ENCODE measurements at regions not wholly inside any gene's neighbourhood (a gene's known extent, or its start where the extent isn't known, plus 50 kb on each side); places are given as distances from the start of the nearest gene placed in this dataset.

GRCh38 chr2:66699793-66700676 is 265.1 kb downstream of the MEIS1 start:
- Histone ChIP-seq H3K9me3 (ENCODE audit: control insufficient read depth, insufficient read depth, low read length) (no peaks in the 10 kb centered on the region), H2AK9ac (replicated peaks; ENCODE audit: low read depth, low read length, poor library complexity) (no peak overlapping the region), H3K14ac (replicated peaks; ENCODE audit: low read depth, low read length) (no peak overlapping the region), H2BK20ac (ENCODE audit: low read depth, low read length) (no peak overlapping the region), H2BK15ac (ENCODE audit: low read depth, low read length) (no peak overlapping the region), H2AK5ac (ENCODE audit: low read depth, low read length) (no peak overlapping the region), H4K20me1 (ENCODE audit: insufficient read depth, low read length) (no peaks in the 10 kb centered on the region), H3K56ac (ENCODE audit: extremely low read depth, insufficient read depth, low read length) (no peak overlapping the region), H3K27me3 (ENCODE audit: control insufficient read depth, insufficient read depth, low read length) (no peaks in the 10 kb centered on the region), H3K9ac (ENCODE audit: low read depth, low read length) (no peak overlapping the region), H3K36me3 (ENCODE audit: control insufficient read depth, insufficient read depth, low read length) (no peaks in the 10 kb centered on the region), H3K4me1 (ENCODE audit: control insufficient read depth, insufficient read depth, low read length) (peaks cover 3% of the 10 kb centered on the region; the same call in 1 of the 2 replicates), H3K4me2 (ENCODE audit: low read depth, low read length) (no peak overlapping the region), H2AFZ (replicated peaks; ENCODE audit: low read length, poor library complexity) (no peak overlapping the region), H4K8ac (ENCODE audit: low read depth in 2 of 2, low read length in 2 of 2) (no peak overlapping the region), H2BK120ac (ENCODE audit: low read depth, low read length) (no peak overlapping the region), H3K79me1 (ENCODE audit: low read depth in 1 of 2, low read length in 2 of 2) (no peaks in the 10 kb centered on the region), H3K4ac (ENCODE audit: low read depth, low read length) (no peak overlapping the region), H3K4me3 (ENCODE audit: insufficient read depth, low read depth, low read length) (no peak overlapping the region), H3K18ac (ENCODE audit: low read depth, low read length) (peak overlapping the region; percentile 12; the same call in 1 of the 2 replicates), H4K5ac (ENCODE audit: low read depth, low read length) (peak overlapping the region; percentile 16; the same call in 1 of the 2 replicates), H3K27ac (ENCODE audit: insufficient read depth, low read length) (no peak overlapping the region), H3K23ac (ENCODE audit: low read depth, low read length) (no peak overlapping the region), H3K9me1 (ENCODE audit: insufficient read depth, low read length) (0 out of 2 replicates have a peak, but pooled peaks cover 4% of the 10 kb centered on the region), H4K91ac (ENCODE audit: insufficient read depth, low read depth, low read length) (no peak overlapping the region), H2BK5ac (ENCODE audit: low read depth, low read length, poor library complexity, severe bottlenecking) (no peak overlapping the region)
- intact Hi-C loops (cut with micrococcal nuclease) (loop anchor here (5.0 kb wide), 1 partner anchor 58 kb away; no protein-coding TSS in a partner anchor), dilution Hi-C loops (cut with HindIII; ENCODE audit: low sequenced_read_pairs, unreplicated experiment) (no loop called here), in situ Hi-C loops (cut with MboI; ENCODE audit: low sequenced_read_pairs) (no loop called here)
- DNase-seq (no peak), ATAC-seq (ENCODE audit: low read depth) (no peak)
- no TSS peak for BruUV-seq (replicated peaks)
- 100% methylated on average over 1 of the region's 7 CpGs; no CpG with 5 or more reads in 1 of the 2 experiments for WGBS, 2 experiments (ENCODE audit: extremely low coverage in 2 of 2, insufficient read length in 1 of 2)
- no peak for TF ChIP-seq RAD21 (IDR thresholded peaks at IDR 0.05; ENCODE audit: low read length)
- TF ChIP-seq, protein P1, sequence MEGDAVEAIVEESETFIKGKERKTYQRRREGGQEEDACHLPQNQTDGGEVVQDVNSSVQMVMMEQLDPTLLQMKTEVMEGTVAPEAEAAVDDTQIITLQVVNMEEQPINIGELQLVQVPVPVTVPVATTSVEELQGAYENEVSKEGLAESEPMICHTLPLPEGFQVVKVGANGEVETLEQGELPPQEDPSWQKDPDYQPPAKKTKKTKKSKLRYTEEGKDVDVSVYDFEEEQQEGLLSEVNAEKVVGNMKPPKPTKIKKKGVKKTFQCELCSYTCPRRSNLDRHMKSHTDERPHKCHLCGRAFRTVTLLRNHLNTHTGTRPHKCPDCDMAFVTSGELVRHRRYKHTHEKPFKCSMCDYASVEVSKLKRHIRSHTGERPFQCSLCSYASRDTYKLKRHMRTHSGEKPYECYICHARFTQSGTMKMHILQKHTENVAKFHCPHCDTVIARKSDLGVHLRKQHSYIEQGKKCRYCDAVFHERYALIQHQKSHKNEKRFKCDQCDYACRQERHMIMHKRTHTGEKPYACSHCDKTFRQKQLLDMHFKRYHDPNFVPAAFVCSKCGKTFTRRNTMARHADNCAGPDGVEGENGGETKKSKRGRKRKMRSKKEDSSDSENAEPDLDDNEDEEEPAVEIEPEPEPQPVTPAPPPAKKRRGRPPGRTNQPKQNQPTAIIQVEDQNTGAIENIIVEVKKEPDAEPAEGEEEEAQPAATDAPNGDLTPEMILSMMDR (conservative IDR thresholded peaks at IDR 0.05; ENCODE audit: low read depth, low read length): no peak
- no peak for TF ChIP-seq SMC3 (IDR thresholded peaks at IDR 0.05; ENCODE audit: low read depth, low read length)
- TF ChIP-seq MAFK (IDR thresholded peaks at IDR 0.05; ENCODE audit: low read depth, low read length): no peak
- TF ChIP-seq MXI1 (IDR thresholded peaks at IDR 0.05; ENCODE audit: borderline replicate concordance, low read depth, low read length): no peak
- TF ChIP-seq MAZ (IDR thresholded peaks at IDR 0.05; ENCODE audit: borderline replicate concordance, low read depth, low read length): no peak
- TF ChIP-seq CEBPB (IDR thresholded peaks at IDR 0.05; ENCODE audit: low read depth, low read length): no peak
- TF ChIP-seq NFE2L2 (IDR thresholded peaks at IDR 0.05; ENCODE audit: low read depth, low read length): no peak
- TF ChIP-seq RFX5 (IDR thresholded peaks at IDR 0.05; ENCODE audit: low read depth, low read length): no peak
- CTCF ChIA-PET: interaction anchor here (2.5 kb wide), 1 partner anchor 9 kb away, joined by 8 read pairs; no protein-coding TSS in a partner anchor
- POLR2A ChIA-PET (ENCODE audit: unreplicated experiment): no interaction called here

Data from IMR-90 (cell line).